Esophagus muscularis mucosa (tissue), 4 donors: ENCODE measurements at regions not wholly inside any gene's neighbourhood (a gene's known extent, or its start where the extent isn't known, plus 50 kb on each side); places are given as distances from the start of the nearest gene placed in this dataset.

Experiments
- CTCF ChIP-seq, 3 experiments: fragments of 200-600 bp in 2 of 3; fragments of 450-650 bp in 1 of 3; sonication (generic) in 2 of 3; IDR thresholded peaks; one replicate each; pipeline ENCODE4 v1.5.1; 2017 to 2019; ENCODE audit warnings: antibody characterized with exemption in 3 of 3, mild to moderate bottlenecking in 2 of 3, moderate library complexity in 1 of 3
- EP300 ChIP-seq: sonication (generic); formaldehyde crosslinking; IDR thresholded peaks from one replicate; pipeline ENCODE4 v1.6.1; 2017; ENCODE audit warnings: antibody characterized with exemption
- POLR2A ChIP-seq: fragments of 450-650 bp; IDR thresholded peaks from one replicate; pipeline ENCODE4 v1.6.1; 2017; ENCODE audit warnings: antibody characterized with exemption, moderate library complexity, mild to moderate bottlenecking, low read depth
- POLR2AphosphoS5 ChIP-seq, 2 donors: sonication (generic); formaldehyde crosslinking; IDR thresholded peaks; one replicate each; pipeline ENCODE4 v1.6.1; 2017; ENCODE audit warnings: antibody characterized with exemption in 2 of 2

GRCh38 chr1:187374082-187374481 is 545.3 kb downstream of the PLA2G4A start:
- TF ChIP-seq CTCF (IDR thresholded peaks at IDR 0.05) (no peak), POLR2A (no peak), EP300 (no peak), POLR2AphosphoS5 (IDR thresholded peaks at IDR 0.05) (no peak)
